RWPE2 (cell line): ENCODE measurements at regions not wholly inside any gene's neighbourhood (a gene's known extent, or its start where the extent isn't known, plus 50 kb on each side); places are given as distances from the start of the nearest gene placed in this dataset.

Source experiments
- ATAC-seq: fragments of 200-7000 bp; cut with Tn5 transposase; 3 replicates; pipeline ENCODE4 v1.9.1; 2021; ENCODE audit warnings: low read depth
- DNase-seq: peaks from one replicate; pipeline ENCODE4 v3.0.0-alpha.2; 2020; ENCODE audit warnings: low spot score
- H3K27ac ChIP-seq: fragments of 450-650 bp; 2 replicates; pipeline ENCODE4 v1.5.1; 2017; ENCODE audit warnings: mild to moderate bottlenecking; ENCODE audit not compliant: poor library complexity, severe bottlenecking
- H3K27me3 ChIP-seq: fragments of 250-450 bp; sonication (Bioruptor Pico); 2 replicates; pipeline ENCODE4 v1.5.1; 2021; ENCODE audit warnings: mild to moderate bottlenecking, moderate library complexity; ENCODE audit not compliant: insufficient read depth, poor library complexity, severe bottlenecking
- H3K36me3 ChIP-seq: fragments of 250-450 bp; sonication (Bioruptor Pico); 2 replicates; pipeline ENCODE4 v1.5.1; 2020; ENCODE audit warnings: low read depth, mild to moderate bottlenecking, moderate library complexity
- H3K4me1 ChIP-seq: fragments of 250-450 bp; sonication (Bioruptor Pico); 2 replicates; pipeline ENCODE4 v1.5.1; 2021; ENCODE audit warnings: mild to moderate bottlenecking, moderate library complexity; ENCODE audit not compliant: insufficient read depth, poor library complexity, severe bottlenecking
- H3K4me3 ChIP-seq: fragments of 250-450 bp; sonication (Bioruptor Pico); 2 replicates; pipeline ENCODE4 v1.5.1; 2021; ENCODE audit warnings: mild to moderate bottlenecking, moderate library complexity; ENCODE audit not compliant: severe bottlenecking
- H3K9me3 ChIP-seq: fragments of 250-450 bp; sonication (Bioruptor Pico); 2 replicates; pipeline ENCODE4 v1.5.1; 2021; ENCODE audit warnings: mild to moderate bottlenecking, moderate library complexity; ENCODE audit not compliant: severe bottlenecking
- CTCF ChIP-seq: fragments of 450-650 bp; IDR thresholded peaks from one replicate; pipeline ENCODE4 v1.5.1; 2017; ENCODE audit warnings: mild to moderate bottlenecking, moderate library complexity; ENCODE audit not compliant: poor library complexity, severe bottlenecking

GRCh38 chr3:30167541-30168011, 438.8 kb upstream of the TGFBR2 start:
- no peak for ATAC-seq

GRCh38 chr3:30169487-30169886, 436.9 kb upstream of the TGFBR2 start:
- Histone ChIP-seq H3K27ac (no peak overlapping the region), H3K36me3 (no peaks in the 10 kb centered on the region), H3K4me3 (no peak overlapping the region), H3K4me1 (peaks cover 2% of the 10 kb centered on the region), H3K9me3 (no peaks in the 10 kb centered on the region), H3K27me3 (no peaks in the 10 kb centered on the region)
- TF ChIP-seq CTCF = no peak
- DNase-seq (no peak), ATAC-seq (no peak)

More at GRCh38 chr3:30167541-30168011, 438.8 kb upstream of the TGFBR2 start:
- H3K27ac ChIP-seq = no peak overlapping the region
- no peak for TF ChIP-seq CTCF
- no peak for DNase-seq
- no peaks in the 10 kb centered on the region for H3K36me3 ChIP-seq
- no peaks in the 10 kb centered on the region for H3K9me3 ChIP-seq
- no peak overlapping the region for H3K4me3 ChIP-seq
- H3K4me1 ChIP-seq = peaks cover 2% of the 10 kb centered on the region
- H3K27me3 ChIP-seq = no peaks in the 10 kb centered on the region

GRCh38 chr3:30170681-30171438, 435.5 kb upstream of the TGFBR2 start:
- Histone ChIP-seq H3K27me3 (no peaks in the 10 kb centered on the region), H3K4me3 (no peak overlapping the region), H3K27ac (no peak overlapping the region), H3K36me3 (no peaks in the 10 kb centered on the region), H3K4me1 (peaks cover 2% of the 10 kb centered on the region), H3K9me3 (no peaks in the 10 kb centered on the region)
- ATAC-seq (no peak), DNase-seq (no peak)
- TF ChIP-seq CTCF = no peak

- Histone ChIP-seq H3K36me3 (no peaks in the 10 kb centered on the region), H3K4me1 (no peaks in the 10 kb centered on the region), H3K9me3 (no peaks in the 10 kb centered on the region), H3K27ac (no peak overlapping the region), H3K27me3 (no peaks in the 10 kb centered on the region), H3K4me3 (no peak overlapping the region)
- ATAC-seq (no peak), DNase-seq (no peak)
- no peak for TF ChIP-seq CTCF
These were observed 432.0 kb upstream of the TGFBR2 start for GRCh38 chr3:30174357-30174756.
